ENCODE measurements at regions not wholly inside any gene's neighbourhood (a gene's known extent, or its start where the extent isn't known, plus 50 kb on each side); places are given as distances from the start of the nearest gene placed in this dataset.
"Not testable (repeated sequence)": the region's sequence is repeated elsewhere in the genome, so short reads cannot be mapped to it uniquely, and the experiment has no call there.

GRCh38 chr20:51129147-51129776 is 106.4 kb upstream of the KCNG1 start:
- intact Hi-C loops (cut with micrococcal nuclease), result no loop called here

DNA sequence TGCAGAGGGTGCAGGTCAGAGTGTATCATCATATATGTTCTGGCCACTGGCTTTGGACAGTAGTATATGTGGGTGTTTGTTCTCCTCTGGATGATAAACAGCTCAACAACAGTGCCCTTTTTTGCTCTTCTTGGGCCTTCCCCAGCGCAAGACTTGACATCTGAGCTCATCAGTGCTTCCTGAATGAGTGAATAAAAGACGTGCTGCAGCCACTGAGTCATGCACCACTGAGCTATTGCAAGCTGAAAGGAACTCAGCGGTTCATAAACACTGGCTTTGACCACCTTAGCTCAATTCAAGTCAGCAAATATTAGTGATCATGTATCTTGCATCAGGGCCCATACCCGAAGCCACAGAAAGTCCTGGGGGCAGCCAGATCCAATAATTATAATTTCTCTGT is 105.3 kb upstream of the KCNG1 start:
- intact Hi-C loops (cut with micrococcal nuclease), result no loop called here

GRCh38 chr20:51127713-51128112 is 104.8 kb upstream of the KCNG1 start:
- intact Hi-C loops (cut with micrococcal nuclease), result no loop called here

GRCh38 chr20:51126337-51126736 is 103.4 kb upstream of the KCNG1 start:
- intact Hi-C loops (cut with micrococcal nuclease), result no loop called here

GRCh38 chr20:51125780-51126179 is 102.9 kb upstream of the KCNG1 start:
- intact Hi-C loops (cut with micrococcal nuclease), result no loop called here

DNA sequence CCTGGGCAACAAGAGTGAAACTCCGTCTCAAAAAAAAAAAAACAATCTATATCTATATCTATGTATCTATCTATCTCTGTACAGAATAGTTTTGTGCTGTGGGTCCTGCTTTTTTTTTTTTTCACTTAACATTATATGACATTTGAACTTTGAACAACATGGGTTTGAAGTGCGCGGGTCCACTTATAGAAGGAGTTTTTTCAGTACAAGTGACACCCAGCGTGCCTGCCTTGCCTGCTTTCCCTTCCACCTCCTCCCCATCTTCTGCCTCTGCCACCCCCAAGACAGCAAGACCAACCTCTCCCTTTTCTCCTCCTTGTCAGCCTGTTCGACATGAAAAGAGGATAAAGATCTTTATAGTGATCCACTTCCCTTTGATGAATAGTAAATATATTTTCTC is 102.2 kb upstream of the KCNG1 start:
- intact Hi-C loops (cut with micrococcal nuclease), result no loop called here

DNA sequence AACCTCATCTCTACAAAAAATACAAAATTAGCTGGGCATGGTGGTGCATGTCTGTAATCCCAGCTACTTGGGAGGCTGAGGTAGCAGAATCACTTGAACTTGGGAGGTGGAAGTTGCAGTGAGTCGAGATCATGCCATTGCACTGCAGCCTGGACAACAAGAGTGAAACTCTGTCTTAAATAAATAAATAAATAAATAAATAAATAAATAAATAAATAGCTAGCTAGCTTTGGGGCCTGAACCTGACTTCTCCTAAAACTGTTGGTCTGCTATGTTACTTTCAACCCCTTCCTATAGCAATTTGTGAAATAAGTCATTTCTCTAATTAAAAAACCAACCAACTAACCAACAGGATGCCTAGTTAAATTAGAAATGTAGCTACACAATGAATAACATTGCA is 101.0 kb upstream of the KCNG1 start:
- intact Hi-C loops (cut with micrococcal nuclease), result not testable (repeated sequence)

- intact Hi-C loops (cut with micrococcal nuclease), result no loop called here
Observed at GRCh38 chr20:51122931-51123658, 100.2 kb upstream of the KCNG1 start.

DNA sequence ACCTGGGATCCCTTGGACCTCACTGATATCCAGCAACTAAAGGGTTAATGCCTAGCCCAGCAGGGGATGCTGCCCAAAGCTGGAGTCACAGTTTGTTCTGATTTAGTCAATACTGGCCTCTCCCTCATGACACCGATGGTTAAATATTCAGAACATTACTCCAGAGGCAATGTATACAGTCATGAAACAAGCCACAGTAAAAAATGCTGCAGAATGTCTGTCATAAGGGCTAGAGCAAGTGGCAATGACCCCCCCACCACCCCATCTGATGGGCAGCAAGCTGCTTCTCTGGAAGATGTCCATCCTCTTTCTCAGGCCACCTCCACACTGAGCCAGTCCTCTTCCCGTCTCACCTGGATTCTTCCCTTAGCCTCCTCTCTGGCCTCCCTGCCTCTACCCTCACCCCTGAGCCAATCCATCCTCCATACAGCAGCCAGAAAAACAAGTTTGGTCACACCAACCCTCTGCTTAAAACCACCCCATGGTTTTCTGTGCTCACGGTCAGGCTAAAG is 99.0 kb upstream of the KCNG1 start:
- intact Hi-C loops (cut with micrococcal nuclease), result no loop called here

GRCh38 chr20:51121272-51121671 is 98.4 kb upstream of the KCNG1 start:
- intact Hi-C loops (cut with micrococcal nuclease), result no loop called here

- intact Hi-C loops (cut with micrococcal nuclease), result no loop called here
Observed at GRCh38 chr20:51120868-51121267, 98.0 kb upstream of the KCNG1 start.

- intact Hi-C loops (cut with micrococcal nuclease), result no loop called here
Observed at GRCh38 chr20:51120438-51120837, 97.5 kb upstream of the KCNG1 start.

- intact Hi-C loops (cut with micrococcal nuclease), result no loop called here
Observed at GRCh38 chr20:51119914-51120313, 97.0 kb upstream of the KCNG1 start.

DNA sequence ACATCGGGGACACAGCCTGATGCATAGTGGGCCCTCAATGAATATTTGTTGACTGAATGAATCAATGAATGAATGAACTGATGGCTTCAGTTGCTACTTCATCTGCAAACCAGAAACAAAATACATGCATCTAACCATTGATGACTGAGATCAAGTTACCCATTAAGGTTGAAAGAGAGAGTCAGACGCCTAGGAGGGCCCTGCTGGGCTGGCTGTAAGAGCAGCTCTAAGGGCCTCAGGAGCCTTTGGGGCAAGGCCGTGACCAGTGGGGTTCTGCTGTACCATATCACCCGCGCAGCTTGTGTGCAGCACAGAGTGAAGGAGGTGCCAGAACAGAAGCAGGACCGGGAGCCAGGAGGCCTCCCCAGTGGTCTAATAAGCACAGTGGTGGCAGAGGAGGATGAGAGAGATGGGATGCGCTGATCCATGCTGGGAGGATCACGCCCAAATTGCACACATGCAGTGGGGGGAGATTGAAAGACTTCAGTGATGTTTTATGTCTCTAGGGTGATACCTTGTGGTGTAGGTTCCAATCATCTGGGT is 96.1 kb upstream of the KCNG1 start:
- intact Hi-C loops (cut with micrococcal nuclease), result no loop called here

DNA sequence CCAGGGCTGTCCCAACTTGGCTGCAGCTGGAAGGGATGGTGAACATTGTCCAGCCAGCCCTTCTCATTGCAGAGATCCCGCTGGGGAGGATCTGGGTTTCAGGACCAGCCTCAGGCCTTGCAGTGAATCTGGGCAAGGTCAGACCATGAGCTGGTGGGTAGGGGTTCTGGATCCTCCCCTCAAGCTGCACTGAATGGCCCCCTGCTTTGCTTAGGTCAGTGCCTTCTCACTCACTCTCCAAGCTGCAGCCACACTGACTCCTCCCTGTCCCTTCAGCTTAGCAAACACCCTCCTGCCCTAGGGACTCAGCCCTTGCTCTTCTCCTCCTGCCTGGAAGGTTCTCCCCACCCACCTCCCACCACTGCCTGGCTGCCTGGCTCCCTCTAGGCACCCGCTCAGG is 95.3 kb upstream of the KCNG1 start:
- intact Hi-C loops (cut with micrococcal nuclease), result no loop called here

GRCh38 chr20:51116765-51117686 is 94.1 kb upstream of the KCNG1 start:
- intact Hi-C loops (cut with micrococcal nuclease), result no loop called here

DNA sequence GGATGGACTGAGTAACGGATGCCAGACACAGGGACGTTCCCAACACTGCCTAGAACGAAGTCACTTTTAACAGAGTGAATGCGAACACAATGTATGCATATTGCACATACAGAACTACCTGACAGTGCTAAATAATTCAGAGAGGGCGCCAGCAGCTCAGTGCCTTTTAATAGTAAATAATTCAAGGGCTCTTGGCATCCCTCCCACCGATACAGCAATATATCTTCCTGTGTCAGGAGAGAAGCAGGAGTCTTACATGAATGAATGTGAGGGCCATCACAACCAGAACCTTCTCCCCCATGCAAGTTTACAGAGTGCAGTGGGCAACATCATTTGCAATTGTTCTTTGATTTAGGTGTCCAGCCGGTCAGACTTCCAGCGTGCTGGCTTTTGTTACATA is 88.4 kb upstream of the KCNG1 start:
- intact Hi-C loops (cut with micrococcal nuclease), result no loop called here

GRCh38 chr20:51108638-51109363 is 85.9 kb upstream of the KCNG1 start:
- intact Hi-C loops (cut with micrococcal nuclease), result no loop called here

DNA sequence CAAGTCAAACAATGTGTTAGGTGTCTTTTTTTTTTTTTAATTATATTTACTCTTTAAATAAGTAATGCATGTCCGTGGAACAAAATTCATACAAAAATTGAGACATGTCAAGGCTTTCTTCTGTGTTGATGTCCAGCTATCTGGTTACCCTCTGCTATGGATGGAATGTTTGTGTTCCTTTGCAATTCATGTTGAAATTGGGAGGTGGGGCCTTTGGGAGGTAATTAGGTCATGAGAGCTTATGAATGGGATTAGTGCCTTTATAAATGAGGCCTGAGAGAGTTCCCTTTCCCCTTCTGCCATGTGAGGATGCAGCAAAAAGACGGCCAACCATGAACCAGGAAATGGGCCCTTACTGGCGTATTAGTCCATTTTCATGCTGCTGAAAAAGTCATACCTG is 83.1 kb upstream of the KCNG1 start:
- intact Hi-C loops (cut with micrococcal nuclease), result no loop called here

DNA sequence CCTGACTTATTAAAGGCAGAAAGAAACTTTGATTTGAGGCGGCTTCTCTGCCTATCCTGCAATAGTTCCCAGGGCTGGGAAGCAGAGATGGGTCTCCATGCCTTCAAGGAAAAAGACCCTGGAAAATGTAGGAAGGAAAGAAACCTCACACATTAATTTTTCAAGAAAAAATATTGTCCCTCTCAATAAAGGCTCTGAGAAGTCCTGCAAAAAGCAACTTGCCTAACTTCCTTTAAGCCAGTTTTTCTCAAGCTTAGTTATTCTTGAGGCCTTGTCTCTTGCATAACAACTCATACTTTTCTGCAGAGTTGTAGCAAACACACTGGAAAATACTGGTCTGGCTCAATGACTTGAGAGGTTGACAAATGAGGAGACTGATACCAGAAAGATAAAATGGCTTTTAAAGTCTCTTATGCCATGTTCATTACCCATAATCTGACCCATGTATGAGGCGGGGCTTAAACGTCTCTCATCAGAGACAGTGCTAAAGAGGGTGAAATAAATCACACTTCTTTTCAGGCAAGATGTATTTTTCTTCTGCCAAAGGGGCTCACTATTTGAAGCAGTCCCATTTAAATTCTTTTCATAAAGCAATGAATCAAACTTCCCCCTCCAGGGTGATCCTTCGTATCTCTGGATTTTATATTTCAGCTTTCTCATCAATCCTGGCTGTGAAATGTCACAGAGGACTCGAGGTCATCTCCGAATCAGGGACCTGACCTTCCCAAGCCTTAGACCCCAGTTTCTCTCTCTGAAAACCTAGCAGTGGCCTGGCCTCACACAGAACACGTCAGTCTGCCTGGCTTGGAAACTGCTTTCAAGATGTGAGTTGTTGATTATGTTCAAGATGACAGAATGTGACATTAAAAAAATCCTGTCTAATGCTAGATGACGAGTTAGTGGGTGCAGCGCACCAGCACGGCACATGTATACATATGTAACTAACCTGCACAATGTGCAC is 82.3 kb upstream of the KCNG1 start:
- intact Hi-C loops (cut with micrococcal nuclease), result no loop called here
